GM19468 (cell line): ENCODE measurements at regions not wholly inside any gene's neighbourhood (a gene's known extent, or its start where the extent isn't known, plus 50 kb on each side); places are given as distances from the start of the nearest gene placed in this dataset.

Source experiments
- ATAC-seq: cut with Tn5 transposase; IDR thresholded peaks from one replicate; pipeline ENCODE4 v1.9.1; 2021; ENCODE audit warnings: mild to moderate bottlenecking, moderate library complexity, moderate number of reproducible peaks; ENCODE audit not compliant: unreplicated experiment; ENCODE audit errors: extremely low read depth

- no peak for ATAC-seq
Measured at GRCh38 chr4:32778025-32778424, 2057.9 kb downstream of the PCDH7 start.

DNA sequence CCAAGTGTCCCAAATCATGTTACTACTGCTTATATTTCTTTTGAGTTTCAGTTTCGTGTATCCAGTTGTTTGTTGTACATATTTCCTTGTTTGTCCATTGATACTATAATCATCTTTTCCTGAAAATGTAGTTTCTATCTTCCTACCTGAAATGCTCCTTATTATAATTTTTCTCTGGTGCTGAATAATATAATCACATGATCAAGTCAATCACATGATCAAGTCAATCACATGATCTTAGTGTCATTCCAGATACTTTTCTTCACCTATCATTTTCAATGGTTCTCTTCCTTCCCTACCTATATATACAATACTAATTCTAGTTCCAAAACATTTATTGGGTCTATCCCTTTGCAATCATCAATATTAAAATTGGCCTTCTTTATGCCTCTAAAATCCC is 2058.8 kb downstream of the PCDH7 start:
- no peak for ATAC-seq

GRCh38 chr4:32789026-32789608 is 2068.9 kb downstream of the PCDH7 start:
- ATAC-seq = no peak

- no peak for ATAC-seq
Measured at GRCh38 chr4:32790803-32791202, 2070.6 kb downstream of the PCDH7 start.

GRCh38 chr4:32798471-32799159 is 2078.4 kb downstream of the PCDH7 start:
- no peak for ATAC-seq

DNA sequence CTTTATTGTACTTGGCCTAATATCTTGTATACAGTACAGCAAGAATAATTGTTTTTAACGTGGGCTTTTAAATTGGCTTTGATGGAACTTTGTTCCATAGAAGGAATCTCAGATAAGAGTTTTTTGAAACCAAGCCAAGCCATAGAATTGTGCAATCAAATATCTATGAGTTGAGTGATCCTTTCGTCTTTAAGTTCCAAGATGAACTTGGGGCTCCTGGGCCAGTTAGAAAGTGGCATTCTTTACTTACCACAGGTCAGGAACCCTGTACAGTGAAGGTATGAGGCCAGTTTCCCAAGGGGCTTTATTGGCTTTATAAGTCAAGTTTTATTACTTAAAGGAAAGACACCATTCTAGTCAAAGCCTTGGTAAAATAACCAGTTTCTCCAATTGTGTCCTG is 2104.2 kb downstream of the PCDH7 start:
- ATAC-seq = no peak

DNA sequence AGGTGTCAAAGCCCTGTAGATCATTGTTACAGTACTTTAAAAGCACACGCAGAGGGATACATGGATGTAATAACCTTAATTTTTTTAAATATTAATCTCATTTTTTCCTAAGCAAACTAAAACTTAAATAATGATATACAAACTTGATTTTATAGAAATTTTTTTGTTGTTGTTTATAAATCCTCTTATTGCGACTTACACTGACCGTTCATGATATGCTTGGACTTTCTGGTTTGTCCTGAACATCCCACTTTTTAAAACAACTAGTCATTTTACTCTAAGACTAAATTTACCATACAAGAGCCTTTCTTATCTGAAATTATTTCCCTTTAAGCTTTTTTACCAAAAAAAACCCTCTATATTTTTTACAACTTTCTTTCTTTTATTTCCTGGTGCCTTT is 2106.0 kb downstream of the PCDH7 start:
- no peak for ATAC-seq

- no peak for ATAC-seq
Measured at GRCh38 chr4:32830160-32830559, 2110.0 kb downstream of the PCDH7 start.

- ATAC-seq = no peak
Measured at GRCh38 chr4:32831104-32831503, 2110.9 kb downstream of the PCDH7 start.

DNA sequence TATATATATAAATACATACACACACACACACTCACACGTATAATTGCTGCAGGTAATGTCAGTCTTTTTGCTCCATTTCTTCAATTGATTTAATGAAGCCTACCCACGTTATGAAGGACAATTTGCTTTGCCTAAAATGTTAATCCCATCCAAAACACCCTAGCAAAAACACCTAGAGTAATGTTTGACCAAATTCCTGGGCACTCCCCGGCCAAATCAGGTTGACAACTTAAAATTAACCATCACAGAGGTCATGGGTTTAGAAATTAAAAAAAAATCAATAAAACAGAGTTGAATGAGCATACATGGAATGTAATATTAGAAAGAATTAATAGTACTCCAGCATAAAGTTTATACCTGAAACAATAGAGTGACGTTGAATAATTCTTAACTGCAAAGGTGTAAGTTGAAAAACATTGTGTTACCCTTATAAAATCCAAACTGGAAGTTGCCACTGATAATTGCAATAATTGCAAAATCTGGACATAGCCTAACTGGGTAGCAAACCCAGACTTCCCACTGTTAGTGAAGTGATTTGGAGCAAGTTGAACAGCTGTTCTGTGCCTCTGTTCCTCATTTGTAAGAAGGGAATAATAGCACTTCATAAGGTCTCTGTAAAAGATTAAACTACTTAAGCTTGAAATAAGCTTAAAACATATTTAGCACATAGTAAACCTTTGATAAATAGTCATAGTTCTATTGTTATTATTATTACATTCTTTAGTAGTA is 2120.5 kb downstream of the PCDH7 start:
- ATAC-seq = no peak

- no peak for ATAC-seq
Measured at GRCh38 chr4:32841217-32841616, 2121.0 kb downstream of the PCDH7 start.

- ATAC-seq = no peak
Measured at GRCh38 chr4:32847461-32847860, 2127.3 kb downstream of the PCDH7 start.

GRCh38 chr4:32855622-32856021 is 2135.5 kb downstream of the PCDH7 start:
- ATAC-seq = no peak

DNA sequence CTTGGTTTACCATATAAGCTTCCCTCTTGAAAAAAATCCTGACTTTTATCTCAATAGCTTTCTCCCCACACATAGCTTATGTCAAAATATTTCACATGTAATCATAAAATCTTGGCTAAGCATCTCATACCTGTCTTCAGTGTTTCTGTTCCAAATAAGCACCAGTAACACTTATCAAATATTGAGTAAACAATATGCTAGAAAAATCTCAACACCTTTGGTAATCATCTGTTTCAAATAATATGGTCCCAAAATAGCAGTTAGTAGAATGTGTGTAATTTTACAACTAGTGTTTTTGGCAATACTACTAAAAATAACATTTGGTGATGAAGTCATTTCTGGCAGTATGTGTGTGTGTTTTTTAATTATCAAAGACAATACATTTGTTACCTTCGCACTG is 2138.2 kb downstream of the PCDH7 start:
- no peak for ATAC-seq

- ATAC-seq = no peak
Measured at GRCh38 chr4:32858971-32859370, 2138.8 kb downstream of the PCDH7 start.

DNA sequence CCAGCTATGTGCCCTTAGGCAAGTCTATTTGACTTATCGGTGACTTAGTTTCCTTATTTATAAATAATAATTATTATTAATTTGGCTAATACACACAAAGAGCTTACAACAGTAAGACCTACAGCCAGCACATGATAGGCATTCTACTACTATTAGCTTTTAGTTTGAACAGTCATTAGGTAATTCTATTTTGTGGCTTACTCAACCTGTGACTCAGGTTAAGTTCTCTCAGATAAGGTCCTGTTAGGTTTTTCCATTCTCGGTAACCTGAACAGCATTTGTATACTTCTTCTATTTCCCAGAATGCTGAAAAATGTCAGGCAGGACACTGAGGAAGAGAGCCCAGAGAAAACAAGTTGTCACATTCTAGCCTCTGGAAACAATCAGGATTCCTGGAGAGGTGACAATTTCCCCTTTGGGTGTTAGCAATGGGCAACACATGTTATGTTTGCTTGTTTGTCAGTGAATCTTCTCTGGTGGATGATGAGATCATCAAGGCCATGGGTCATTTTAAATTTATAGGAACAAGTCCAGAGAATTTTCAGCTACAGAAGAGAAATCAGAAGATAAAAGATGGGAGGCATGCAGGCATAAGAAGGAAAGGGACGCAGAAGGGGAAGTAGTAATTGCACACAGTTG is 2144.7 kb downstream of the PCDH7 start:
- no peak for ATAC-seq

- no peak for ATAC-seq
Measured at GRCh38 chr4:32876546-32876945, 2156.4 kb downstream of the PCDH7 start.

DNA sequence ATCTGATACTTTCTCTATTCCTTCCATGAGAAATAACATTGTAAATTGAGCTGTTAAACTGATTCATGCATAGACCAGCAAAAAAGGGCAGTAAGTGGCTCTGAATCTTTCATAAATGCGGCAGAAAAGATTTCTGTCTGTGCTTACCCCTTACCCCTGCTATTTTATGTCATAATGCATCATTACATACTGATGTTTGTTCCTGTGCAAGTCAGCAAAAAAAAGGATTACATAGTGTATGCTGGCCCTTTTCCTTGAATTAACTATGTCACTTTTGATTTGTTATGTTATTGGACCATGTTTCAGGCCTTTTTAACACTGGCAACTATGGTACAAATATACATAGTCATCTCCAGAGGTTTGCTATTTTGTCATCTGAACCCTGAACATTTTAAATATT is 2159.7 kb downstream of the PCDH7 start:
- no peak for ATAC-seq

DNA sequence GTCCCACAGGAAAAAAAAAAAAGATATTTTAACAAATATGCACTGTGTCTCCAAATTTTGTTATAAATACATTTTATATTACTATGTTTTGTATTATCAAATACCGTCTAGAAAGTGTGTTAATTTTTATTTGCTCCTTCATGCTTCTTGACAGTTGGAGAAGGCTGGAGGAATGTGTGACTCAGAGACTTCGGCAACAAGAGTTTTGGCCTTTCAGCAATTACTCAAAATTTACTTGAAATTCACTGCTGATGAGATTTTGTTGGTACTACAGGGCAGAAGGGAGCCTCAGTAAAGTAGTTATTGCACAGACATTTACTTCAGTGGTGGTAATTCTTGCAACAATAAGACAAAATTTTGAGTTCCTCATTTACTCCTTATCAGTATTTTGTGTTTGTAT is 2164.0 kb downstream of the PCDH7 start:
- no peak for ATAC-seq

GRCh38 chr4:32890398-32890797 is 2170.2 kb downstream of the PCDH7 start:
- ATAC-seq = no peak

DNA sequence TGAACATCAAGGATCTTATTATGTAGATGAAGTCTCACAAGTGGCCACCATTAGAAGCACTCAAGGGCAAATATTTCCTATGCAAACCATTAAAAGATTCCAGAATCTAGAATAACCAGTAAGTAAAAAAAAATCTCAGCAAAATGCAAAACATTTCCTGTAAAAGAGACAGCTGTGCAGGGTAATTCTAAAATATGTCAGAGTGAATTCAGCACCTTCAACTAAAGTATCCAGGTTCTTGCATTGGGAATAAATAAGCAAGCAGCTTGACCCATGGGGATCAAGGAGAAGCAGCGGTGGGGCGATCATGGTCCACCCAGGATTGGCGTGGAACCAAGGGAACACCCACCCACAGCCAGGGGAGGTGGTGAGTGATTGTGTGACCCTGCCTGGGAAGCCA is 2188.9 kb downstream of the PCDH7 start:
- no peak for ATAC-seq
